Activated CD4-positive, alpha-beta T cell treated with anti-CD3 and anti-CD28 coated beads, Interleukin-2, Interleukin-4, amounts not matched to agents 100 ng/mL and 50 ng/mL, durations not matched to agents 16 hours and 8 hours (primary cell): ENCODE measurements at regions not wholly inside any gene's neighbourhood (a gene's known extent, or its start where the extent isn't known, plus 50 kb on each side); places are given as distances from the start of the nearest gene placed in this dataset.
"Not testable (repeated sequence)": the region's sequence is repeated elsewhere in the genome, so short reads cannot be mapped to it uniquely, and the experiment has no call there.

Source experiments
- DNase-seq: peaks from one replicate; pipeline ENCODE4 v3.0.0-alpha.2; 2020; ENCODE audit warnings: low spot score

GRCh38 chr2:38243186-38243880 is 133.7 kb downstream of the ATL2 start:
- DNase-seq = no peak

GRCh38 chr2:38239452-38239851 is 137.6 kb downstream of the ATL2 start:
- DNase-seq = no peak

GRCh38 chr2:38238705-38239104 is 138.4 kb downstream of the ATL2 start:
- not testable (repeated sequence) for DNase-seq

- no peak for DNase-seq
Observed at GRCh38 chr2:38237311-38237710, 139.8 kb downstream of the ATL2 start.

GRCh38 chr2:38233231-38233983 is 143.7 kb downstream of the ATL2 start:
- no peak for DNase-seq

GRCh38 chr2:38232454-38232853 is 144.6 kb downstream of the ATL2 start:
- no peak for DNase-seq

- DNase-seq = no peak
Observed at GRCh38 chr2:38230756-38231155, 146.3 kb downstream of the ATL2 start.

GRCh38 chr2:38228753-38229152 is 148.3 kb downstream of the ATL2 start:
- DNase-seq = no peak

GRCh38 chr2:38224821-38225437 is 149.0 kb upstream of the CYP1B1 start:
- DNase-seq = no peak

- DNase-seq = no peak
Observed at GRCh38 chr2:38224181-38224580, 148.2 kb upstream of the CYP1B1 start.

GRCh38 chr2:38223256-38223655 is 147.3 kb upstream of the CYP1B1 start:
- DNase-seq = no peak

- DNase-seq = no peak
Observed at GRCh38 chr2:38220164-38220563, 144.2 kb upstream of the CYP1B1 start.

GRCh38 chr2:38218995-38219394 is 143.0 kb upstream of the CYP1B1 start:
- DNase-seq = no peak

- DNase-seq = no peak
Observed at GRCh38 chr2:38218591-38218991, 142.6 kb upstream of the CYP1B1 start.

GRCh38 chr2:38217401-38218188 is 141.6 kb upstream of the CYP1B1 start:
- DNase-seq = no peak

- DNase-seq = no peak
Observed at GRCh38 chr2:38216886-38217285, 140.9 kb upstream of the CYP1B1 start.

GRCh38 chr2:38215993-38216392 is 140.0 kb upstream of the CYP1B1 start:
- DNase-seq = no peak

- no peak for DNase-seq
Observed at GRCh38 chr2:38215522-38215921, 139.6 kb upstream of the CYP1B1 start.

- peak; percentile 36 for DNase-seq
Observed at GRCh38 chr2:38214209-38214717, 138.3 kb upstream of the CYP1B1 start.

- peak; percentile 13 for DNase-seq
Observed at GRCh38 chr2:38213619-38214167, 137.7 kb upstream of the CYP1B1 start.

GRCh38 chr2:38212312-38212711 is 136.4 kb upstream of the CYP1B1 start:
- no peak for DNase-seq

- no peak for DNase-seq
Observed at GRCh38 chr2:38207168-38207567, 131.2 kb upstream of the CYP1B1 start.
